Stomach (tissue), 8 donors: ENCODE measurements at regions not wholly inside any gene's neighbourhood (a gene's known extent, or its start where the extent isn't known, plus 50 kb on each side); places are given as distances from the start of the nearest gene placed in this dataset.

Source experiments
- DNase-seq, 2 donors: peaks; one replicate each; pipeline versions ENCODE4 v3.0.0 to v3.0.0-alpha.2; 2013 to 2019
- H3K27ac ChIP-seq, 5 donors: fragments of 200-600 bp in 4 of 5; sonication (generic) in 4 of 5; one replicate each; pipeline ENCODE4 v1.5.1; 2013 to 2019; ENCODE audit warnings: mild to moderate bottlenecking in 1 of 5, moderate library complexity in 1 of 5
- H3K27me3 ChIP-seq, 3 donors: fragments of 200-600 bp; sonication (generic); one replicate each; pipeline ENCODE4 v1.5.1; 2017 to 2019; ENCODE audit warnings: mixed run types in 1 of 3
- H3K36me3 ChIP-seq, 4 donors: fragments of 200-600 bp; sonication (generic); 1 replicate in 3 of 4; 2 replicates in 1 of 4; pipeline ENCODE4 v1.5.1; 2016 to 2019
- H3K4me1 ChIP-seq, 4 donors: fragments of 200-600 bp; sonication (generic); one replicate each; pipeline ENCODE4 v1.5.1; 2016 to 2019
- H3K4me3 ChIP-seq, 4 donors: fragments of 200-600 bp; sonication (generic) in 3 of 4; one replicate each; pipeline ENCODE4 v1.5.1; 2016 to 2019; ENCODE audit warnings: mild to moderate bottlenecking in 1 of 4
- H3K9me3 ChIP-seq, 4 donors: fragments of 200-600 bp; sonication (generic); one replicate each; pipeline ENCODE4 v1.5.1; 2016 to 2019
- CTCF ChIP-seq, 7 experiments: fragments of 450-650 bp in 4 of 7; fragments of 200-600 bp in 3 of 7; sonication (generic) in 3 of 7; IDR thresholded peaks; one replicate each; pipeline ENCODE4 v1.5.1; 2016 to 2019; ENCODE audit warnings: antibody characterized with exemption in 7 of 7, control low read depth in 2 of 7, mild to moderate bottlenecking in 1 of 7
- EP300 ChIP-seq: sonication (generic); formaldehyde crosslinking; IDR thresholded peaks from one replicate; pipeline ENCODE4 v1.6.1; 2017; ENCODE audit warnings: antibody characterized with exemption
- POLR2A ChIP-seq, 4 donors: fragments of 450-650 bp; IDR thresholded peaks; one replicate each; pipeline ENCODE4 v1.6.1; 2016; ENCODE audit warnings: antibody characterized with exemption in 4 of 4, control low read depth in 2 of 4, mild to moderate bottlenecking in 1 of 4, moderate library complexity in 1 of 4
- POLR2AphosphoS5 ChIP-seq, 3 donors: sonication (generic); formaldehyde crosslinking; IDR thresholded peaks; one replicate each; pipeline ENCODE4 v1.6.1; 2016; ENCODE audit warnings: antibody characterized with exemption in 3 of 3
- WGBS, 5 donors: extraction: QIAGEN DNeasy Blood & Tissue Kit in 3 of 5; methylation state at CpG; one replicate each; pipeline versions ENCODE4 v1.1.5 to v1.1.7; 2013 to 2018; 5-methylcytosine and 5-hydroxymethylcytosine counted together
- intact Hi-C: fragments of 100-400 bp; cut with DNase I; formaldehyde crosslinking; loops from one replicate; pipeline ENCODE4 v1.15.1; 2023; ENCODE audit warnings: low total_unique reads
- donor health status: healthy with polysubstance abuse.
- donor health status: Bipolar disorder and iron deficiency.
- donor health status: healthy.

GRCh38 chr5:53335115-53335514 is 145.3 kb upstream of the FST start:
- intact Hi-C loops, result no loop called here
- Histone ChIP-seq H3K9me3 (no peaks in the 10 kb centered on the region), H3K36me3 (no peaks in the 10 kb centered on the region), H3K4me1 (no peaks in the 10 kb centered on the region), H3K27ac (no peak overlapping the region), H3K4me3 (no peak overlapping the region), H3K27me3 (no peaks in the 10 kb centered on the region)
- WGBS, 5 donors, result 77 to 90% (median 88%) methylated on average over 2 of the region's 2 CpGs
- TF ChIP-seq POLR2A (IDR thresholded peaks at IDR 0.05) (no peak), POLR2AphosphoS5 (IDR thresholded peaks at IDR 0.05) (no peak), EP300 (no peak), CTCF (IDR thresholded peaks at IDR 0.05) (no peak)
- no peak for DNase-seq

- H3K27ac ChIP-seq, result no peak overlapping the region
- TF ChIP-seq POLR2A (IDR thresholded peaks at IDR 0.05), result no peak
- no peak for TF ChIP-seq CTCF (IDR thresholded peaks at IDR 0.05)
- no peak for TF ChIP-seq POLR2AphosphoS5 (IDR thresholded peaks at IDR 0.05)
- no peak for TF ChIP-seq EP300
- H3K9me3 ChIP-seq, result no peaks in the 10 kb centered on the region
- H3K4me3 ChIP-seq, result no peak overlapping the region
- no peak for DNase-seq
- 70 to 95% (median 89%) methylated on average over 1 of the region's 1 CpG for WGBS, 5 donors
- no peaks in the 10 kb centered on the region for H3K27me3 ChIP-seq
- no peaks in the 10 kb centered on the region for H3K36me3 ChIP-seq
- intact Hi-C loops, result no loop called here
- H3K4me1 ChIP-seq, result no peaks in the 10 kb centered on the region
Measured at GRCh38 chr5:53337827-53338226, 142.6 kb upstream of the FST start.

GRCh38 chr5:53338971-53339370 is 141.5 kb upstream of the FST start:
- no peak for DNase-seq
- Histone ChIP-seq H3K36me3 (no peaks in the 10 kb centered on the region), H3K27me3 (no peaks in the 10 kb centered on the region), H3K9me3 (peaks cover 0 to 7% (median 2%) of the 10 kb centered on the region in 4 donors), H3K4me1 (no peaks in the 10 kb centered on the region), H3K4me3 (no peak overlapping the region), H3K27ac (no peak overlapping the region)
- intact Hi-C loops, result no loop called here
- 70 to 80% (median 77%) methylated on average over 2 of the region's 2 CpGs for WGBS, 5 donors
- TF ChIP-seq EP300, result no peak
- TF ChIP-seq POLR2AphosphoS5 (IDR thresholded peaks at IDR 0.05), result no peak
- TF ChIP-seq POLR2A (IDR thresholded peaks at IDR 0.05), result no peak
- no peak for TF ChIP-seq CTCF (IDR thresholded peaks at IDR 0.05)

- H3K4me1 ChIP-seq, result no peaks in the 10 kb centered on the region
- DNase-seq, result no peak
- no peaks in the 10 kb centered on the region for H3K27me3 ChIP-seq
- no peak overlapping the region for H3K4me3 ChIP-seq
- no peak overlapping the region for H3K27ac ChIP-seq
- H3K36me3 ChIP-seq, result no peaks in the 10 kb centered on the region
- 36 to 43% (median 42%) methylated on average over 2 of the region's 2 CpGs for WGBS, 5 donors
- peaks cover 0 to 12% (median 2%) of the 10 kb centered on the region in 4 donors for H3K9me3 ChIP-seq
- TF ChIP-seq POLR2A (IDR thresholded peaks at IDR 0.05) (no peak), EP300 (no peak), CTCF (IDR thresholded peaks at IDR 0.05) (no peak), POLR2AphosphoS5 (IDR thresholded peaks at IDR 0.05) (no peak)
- intact Hi-C loops, result no loop called here
Measured at GRCh38 chr5:53339962-53340540, 140.4 kb upstream of the FST start.
